ENCODE measurements at regions not wholly inside any gene's neighbourhood (a gene's known extent, or its start where the extent isn't known, plus 50 kb on each side); places are given as distances from the start of the nearest gene placed in this dataset.

DNA sequence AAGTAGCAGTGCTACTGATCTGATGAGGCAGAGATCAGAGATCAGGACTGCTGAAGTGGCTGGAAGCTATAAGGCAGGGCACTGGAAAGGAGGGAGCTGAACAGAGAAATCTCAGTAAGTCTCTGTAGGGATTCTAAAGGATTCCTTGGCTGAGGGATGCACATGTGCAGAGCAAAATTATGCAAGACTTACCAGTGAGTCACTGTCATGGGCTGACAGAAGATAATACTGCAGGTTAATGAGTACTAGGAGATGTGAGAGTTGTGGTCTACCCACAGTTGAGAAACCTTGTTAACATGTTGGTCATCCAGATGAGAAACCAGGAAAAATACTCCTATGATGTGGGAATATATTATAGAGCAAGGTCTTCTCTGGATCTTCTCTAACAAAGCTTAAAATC, 378.1 kb downstream of the HAPSTR1 start:
- DNase-seq (ENCODE audit: low spot score), result no peak

DNA sequence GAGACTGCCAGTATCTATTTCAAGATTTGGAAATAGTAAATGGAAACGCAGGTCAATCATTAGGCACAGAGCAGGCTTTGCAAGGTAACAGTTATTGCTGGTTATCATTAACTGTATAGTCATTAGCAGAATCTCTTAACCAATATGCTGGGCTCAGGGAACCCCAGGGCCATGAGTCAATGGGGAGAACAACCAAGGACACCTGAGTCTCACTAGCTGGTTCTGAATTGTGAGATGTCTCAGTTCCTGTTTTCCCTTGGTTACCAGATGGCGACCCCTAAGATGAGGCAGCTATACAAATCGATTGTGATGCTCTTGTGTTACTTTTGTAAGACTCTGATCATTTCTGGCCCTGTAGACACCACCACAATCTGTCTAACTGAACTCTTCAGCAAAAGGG, 385.3 kb downstream of the HAPSTR1 start:
- DNase-seq (ENCODE audit: low spot score), result no peak

DNA sequence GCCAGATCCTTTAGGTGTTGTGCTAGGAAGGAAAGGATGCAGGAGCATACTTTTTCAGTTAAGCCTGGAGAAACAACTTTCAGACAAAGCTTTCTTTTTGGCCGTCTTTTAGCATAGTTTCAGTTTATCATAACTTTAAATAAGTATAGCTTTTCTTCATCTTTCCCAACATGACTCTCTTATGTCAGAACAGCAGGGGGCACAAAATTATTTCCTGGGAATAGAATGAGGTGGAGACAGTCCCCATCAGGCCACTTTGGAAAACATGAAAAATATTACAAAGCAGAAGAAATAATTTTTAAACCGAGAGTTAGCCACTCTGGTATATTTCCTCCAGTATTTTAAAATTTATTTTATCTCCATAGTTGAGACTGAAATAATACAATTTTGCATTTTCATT, 387.6 kb downstream of the HAPSTR1 start:
- DNase-seq (ENCODE audit: low spot score), result no peak

DNA sequence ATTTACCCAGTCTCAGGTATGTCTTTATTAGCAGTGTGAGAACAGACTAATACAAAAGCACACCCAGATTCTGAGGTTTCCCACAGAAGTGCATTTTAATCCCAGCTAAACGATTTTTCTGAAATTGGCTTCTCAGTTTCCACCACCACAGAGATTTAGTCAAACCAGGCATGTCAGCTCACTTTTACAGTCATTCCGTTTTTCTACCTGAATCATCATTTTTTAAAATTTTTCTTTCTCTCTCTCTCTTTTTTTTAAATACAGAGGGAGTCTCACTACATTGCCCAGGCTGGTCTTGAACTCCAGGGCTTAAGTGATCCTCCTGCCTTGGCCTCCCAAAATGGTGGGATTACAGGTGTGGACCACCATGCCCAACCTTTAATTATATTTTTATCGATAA, 389.1 kb downstream of the HAPSTR1 start:
- no peak for DNase-seq (ENCODE audit: low spot score)

DNA sequence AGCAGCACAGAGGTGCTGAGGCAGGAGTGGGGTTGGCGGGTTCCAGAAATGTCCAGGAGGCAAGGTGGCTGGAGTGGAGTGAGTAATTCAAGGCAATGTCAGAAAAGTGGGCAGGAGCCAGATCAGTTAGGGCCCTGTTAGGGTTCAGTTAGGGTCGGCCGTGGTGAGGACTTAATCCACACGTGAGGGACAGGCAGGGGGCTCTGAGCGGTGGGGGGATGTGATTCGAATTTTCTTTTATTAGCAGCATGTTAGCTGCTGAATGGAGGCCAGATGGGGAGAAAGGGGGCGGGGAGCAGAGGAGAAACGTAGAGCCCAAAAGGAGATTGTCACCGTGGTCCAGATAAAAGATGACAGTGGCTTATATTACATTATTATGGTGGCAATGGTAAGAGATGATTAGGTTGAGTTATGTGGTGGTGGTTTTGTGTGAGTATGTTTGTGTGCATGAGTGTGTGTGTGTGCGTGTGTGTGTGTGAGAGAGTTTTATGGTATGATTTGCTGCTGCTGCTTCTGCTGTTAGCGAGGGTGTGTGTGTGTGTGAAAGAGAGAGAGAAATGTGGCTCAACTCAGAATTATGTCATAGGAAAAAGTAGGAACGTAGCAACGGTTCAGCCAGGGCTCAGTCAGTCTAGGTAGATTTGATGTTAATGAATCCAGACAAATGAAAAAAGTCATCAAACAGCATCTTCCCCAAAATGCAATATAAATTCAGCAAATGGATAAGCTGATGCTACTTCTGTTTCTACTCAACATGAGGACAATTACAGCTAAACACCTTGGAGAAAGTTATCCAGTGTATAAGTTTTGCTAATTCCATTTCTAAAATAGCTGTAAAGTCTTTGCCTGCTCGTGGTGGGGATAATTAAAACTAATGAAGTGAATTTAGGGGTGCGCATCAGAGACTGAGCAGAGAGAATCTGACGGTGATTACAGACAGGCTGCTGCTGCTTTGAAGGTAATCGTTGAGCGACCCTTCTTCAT, 390.6 kb downstream of the HAPSTR1 start:
- no peak for DNase-seq (ENCODE audit: low spot score)

DNA sequence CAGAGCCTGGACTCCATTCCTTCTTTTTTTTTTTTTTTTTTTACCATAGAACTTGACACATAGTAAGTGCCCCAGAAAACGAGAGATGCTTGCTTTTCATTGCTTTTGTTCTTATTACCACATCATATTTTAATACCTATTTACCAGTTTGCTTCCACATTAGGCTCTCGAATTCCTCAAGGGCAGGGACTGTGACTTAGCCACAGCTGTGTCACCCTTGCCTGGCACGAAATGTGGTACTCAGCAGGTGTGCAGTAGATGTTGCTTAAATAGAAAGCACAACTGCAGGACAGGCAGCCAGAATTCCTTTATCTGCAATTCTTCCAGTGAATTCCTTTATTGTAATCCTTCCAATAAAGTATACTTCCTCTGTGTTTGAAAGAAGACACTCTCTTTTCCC, 393.0 kb downstream of the HAPSTR1 start:
- DNase-seq (ENCODE audit: low spot score), result no peak

DNA sequence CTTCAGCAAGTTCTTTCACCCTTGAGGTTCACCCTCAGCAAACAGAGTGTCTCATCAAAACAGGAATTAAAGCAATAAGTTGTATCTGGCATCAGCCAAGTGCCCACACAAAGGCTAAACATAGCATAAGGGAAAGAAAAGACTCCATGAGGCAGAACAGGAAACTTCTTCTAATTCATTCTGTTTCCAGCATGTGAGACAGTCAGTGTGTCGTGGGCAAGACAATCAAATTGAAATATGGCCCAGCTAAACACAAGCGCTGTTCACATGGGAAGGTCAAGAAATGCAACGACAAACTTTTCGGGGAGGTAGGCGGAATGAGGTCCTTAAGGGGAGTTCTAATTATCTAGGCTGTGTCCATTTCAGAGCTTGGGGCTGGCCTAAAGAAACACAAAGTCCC, 393.4 kb downstream of the HAPSTR1 start:
- no peak for DNase-seq (ENCODE audit: low spot score)

DNA sequence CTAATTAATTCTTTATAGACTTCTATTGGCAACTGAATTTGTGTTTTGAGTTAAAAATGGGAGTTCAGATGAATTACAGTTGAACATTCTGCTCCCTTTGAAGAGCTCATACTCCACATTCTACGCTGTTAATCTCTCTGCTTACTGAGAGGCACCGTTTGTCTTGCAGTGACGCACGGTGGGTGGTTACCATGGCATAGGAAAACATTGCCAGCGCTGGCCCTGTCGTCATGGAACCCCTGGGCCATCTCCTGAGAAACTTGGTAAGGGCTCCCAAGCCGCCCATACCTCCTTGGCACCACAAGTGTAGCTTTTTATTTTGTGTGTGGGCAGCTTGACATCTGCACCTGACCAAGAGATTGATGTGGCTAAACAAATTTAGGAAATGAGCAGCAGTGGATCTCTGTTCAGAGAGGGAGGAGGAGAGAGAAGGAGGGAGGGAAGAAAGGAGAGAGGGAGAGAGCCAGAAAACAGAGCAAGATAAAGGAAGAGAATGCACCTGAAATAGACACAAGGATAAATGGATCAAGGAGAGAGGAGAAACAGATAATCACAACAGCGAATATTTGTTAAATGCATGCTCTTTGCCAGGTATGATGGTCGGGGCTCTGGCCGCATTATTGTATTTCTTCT, 398.5 kb downstream of the HAPSTR1 start:
- no peak for DNase-seq (ENCODE audit: low spot score)

DNA sequence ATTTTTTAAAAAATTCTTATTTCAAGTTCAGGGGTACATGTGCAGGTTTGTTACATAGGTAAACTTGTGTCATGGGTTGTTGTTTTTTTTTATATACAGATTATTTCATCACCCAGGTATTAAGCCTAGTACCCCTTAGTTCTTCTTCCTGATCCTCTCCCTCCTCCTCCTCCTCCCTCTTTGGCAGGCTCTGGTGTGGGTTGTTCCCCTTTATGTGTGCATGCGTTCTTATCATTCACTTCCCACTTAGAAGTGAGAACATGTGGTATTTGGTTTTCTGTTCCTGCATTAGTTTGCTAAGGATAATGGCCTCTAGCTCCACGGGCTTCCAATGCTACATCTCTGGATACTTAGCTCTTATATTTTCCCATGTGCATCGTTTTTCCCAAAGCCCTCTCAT, 404.4 kb downstream of the HAPSTR1 start:
- no peak for DNase-seq (ENCODE audit: low spot score)

DNA sequence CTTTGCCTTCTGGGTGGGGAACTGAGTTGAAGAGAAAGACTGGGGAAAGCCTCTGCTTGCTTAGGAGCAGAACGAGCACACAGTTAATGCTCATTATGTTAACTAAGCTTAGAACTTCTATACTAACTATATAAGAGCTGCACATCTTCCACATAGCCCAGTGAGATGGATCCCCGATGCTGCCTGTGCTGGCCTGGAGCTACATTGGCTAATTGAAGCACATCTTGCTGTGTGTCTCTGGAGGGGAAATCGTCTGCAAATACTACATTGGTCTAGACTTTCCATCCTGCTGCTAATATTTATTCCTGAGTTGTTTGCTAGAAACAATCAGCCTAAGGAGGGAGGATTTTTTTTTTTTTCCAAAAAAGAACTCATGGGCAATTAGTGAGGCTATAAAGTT, 406.3 kb downstream of the HAPSTR1 start:
- DNase-seq (ENCODE audit: low spot score), result no peak

DNA sequence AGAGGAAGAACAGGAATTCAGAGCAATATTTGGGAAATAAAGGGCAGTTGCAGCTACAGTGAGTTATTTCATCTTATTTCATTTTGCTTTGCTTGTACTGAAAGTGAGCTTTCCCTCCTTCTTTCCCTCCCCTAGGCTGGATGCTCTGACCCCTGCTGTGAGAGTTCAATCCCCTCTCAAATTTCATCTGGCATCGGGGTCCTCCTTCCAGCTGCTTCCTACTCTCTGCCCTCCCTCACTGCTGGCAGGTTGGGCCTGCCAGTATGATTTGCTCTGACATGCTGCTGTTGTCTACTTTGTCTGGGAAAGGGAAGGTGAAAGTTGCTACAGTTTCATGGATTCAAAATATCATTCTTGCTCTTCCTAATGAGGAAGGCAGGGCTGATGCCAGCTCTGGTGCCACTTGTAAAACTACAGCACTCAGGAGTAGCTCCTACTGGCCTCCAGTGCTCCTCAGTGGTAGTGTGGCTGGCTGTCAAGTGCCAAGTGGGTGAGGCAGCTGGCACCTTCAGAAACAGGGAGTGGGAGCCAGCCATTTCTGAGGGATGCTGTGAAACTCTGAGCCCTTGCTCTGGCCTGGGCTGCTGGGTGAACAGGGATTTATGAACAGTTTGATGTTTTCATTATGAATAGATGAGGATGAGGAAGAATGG, 408.6 kb downstream of the HAPSTR1 start:
- no peak for DNase-seq (ENCODE audit: low spot score)

DNA sequence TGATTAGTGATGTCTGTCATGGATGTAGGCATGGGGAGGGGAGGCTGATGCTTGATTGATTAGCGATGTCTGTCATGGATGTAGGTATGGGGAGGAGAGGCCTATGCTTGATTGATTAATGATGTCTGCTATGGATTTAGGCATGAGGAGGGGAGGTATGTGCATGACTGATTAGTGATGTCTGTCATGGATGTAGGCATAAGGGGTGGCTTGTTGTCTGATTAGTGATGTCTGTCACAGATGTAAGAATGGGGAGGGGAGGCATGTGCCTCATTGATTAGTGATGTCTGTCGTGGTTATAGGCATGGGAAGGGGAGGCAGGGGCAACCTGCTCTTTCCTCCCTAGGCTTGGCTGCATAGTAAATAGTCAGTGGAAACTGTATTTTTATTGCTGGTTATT, 409.4 kb downstream of the HAPSTR1 start:
- DNase-seq (ENCODE audit: low spot score), result no peak

DNA sequence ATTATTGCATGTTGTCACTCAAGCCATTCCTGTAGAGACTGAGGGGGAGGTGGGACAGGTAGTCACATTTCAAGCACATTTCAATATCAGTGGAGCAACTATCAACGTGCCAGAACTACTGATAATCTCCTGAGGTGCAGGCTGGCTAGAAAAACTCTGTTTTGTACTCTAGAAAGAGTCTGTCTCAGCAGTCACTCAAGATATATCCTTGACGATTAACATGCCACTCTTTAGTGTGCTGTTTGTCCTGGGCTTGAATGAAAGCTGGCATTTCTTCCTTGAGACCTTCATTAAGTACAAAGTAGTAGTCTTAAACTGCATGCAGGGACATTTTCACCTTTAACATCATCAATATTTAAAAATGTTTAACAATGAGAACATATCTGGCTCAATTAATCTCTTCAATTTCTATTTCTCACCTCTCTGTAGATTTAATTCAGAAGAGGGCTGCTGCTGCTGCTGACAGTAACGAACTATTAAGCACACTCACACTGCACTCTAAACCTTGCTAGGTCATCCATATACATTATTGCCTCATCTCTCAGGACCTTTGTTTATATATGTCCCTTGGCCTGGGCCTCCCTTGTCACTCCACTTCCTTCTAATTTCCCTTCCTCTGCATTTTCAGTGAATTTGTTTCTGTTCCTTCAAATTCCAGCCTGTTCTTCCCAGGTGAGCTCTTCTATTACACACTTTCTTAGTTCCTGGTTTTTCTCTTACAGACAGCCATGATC, 412.0 kb downstream of the HAPSTR1 start:
- no peak for DNase-seq (ENCODE audit: low spot score)

DNA sequence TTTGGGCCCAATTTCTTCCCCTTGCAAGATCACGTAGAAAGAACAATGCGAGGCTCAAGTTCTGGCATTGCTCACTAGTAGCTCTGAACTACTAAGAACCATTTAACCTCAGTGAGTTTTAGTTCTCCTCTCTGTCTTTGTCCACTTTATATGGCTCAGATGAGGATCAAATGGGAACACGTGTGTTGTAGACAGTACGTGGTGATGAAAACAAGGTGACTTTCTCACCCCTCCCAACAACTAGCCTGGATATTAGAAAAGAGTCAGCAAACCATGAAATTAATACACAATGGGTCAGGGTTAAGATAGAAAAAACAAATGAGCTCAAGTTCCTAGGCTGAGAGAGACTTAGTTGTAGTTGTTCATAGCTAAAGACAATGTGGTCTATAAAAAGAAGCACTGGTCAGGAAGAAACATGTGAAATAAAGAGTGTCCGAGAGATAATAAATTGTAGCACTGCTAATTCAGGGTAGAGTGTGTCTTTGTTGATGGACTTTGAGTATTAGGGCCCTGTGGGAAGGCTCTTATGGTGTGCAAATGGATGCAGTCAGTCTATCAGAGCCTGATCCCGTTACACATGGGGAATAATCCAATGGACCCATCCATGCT, 417.0 kb downstream of the HAPSTR1 start:
- DNase-seq (ENCODE audit: low spot score), result no peak

DNA sequence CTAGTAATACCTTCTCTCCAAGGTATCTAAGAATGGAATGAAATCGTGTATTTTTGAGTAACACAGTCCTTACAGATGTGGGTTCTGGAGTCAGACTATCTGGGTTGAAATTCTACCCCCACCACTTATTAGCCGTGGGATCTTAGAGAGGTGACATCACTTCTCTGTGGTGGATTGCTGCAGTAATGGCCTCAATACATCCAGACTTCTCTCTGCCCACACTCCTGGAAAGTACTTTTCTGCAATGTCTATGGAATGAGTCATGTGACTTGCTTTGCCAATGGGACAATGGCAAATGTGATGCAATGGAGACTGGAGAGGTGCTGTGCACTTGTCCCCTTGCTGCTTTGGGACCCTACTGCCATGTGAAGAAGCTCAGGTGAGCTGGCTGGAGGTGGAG, 418.2 kb downstream of the HAPSTR1 start:
- DNase-seq (ENCODE audit: low spot score), result no peak

DNA sequence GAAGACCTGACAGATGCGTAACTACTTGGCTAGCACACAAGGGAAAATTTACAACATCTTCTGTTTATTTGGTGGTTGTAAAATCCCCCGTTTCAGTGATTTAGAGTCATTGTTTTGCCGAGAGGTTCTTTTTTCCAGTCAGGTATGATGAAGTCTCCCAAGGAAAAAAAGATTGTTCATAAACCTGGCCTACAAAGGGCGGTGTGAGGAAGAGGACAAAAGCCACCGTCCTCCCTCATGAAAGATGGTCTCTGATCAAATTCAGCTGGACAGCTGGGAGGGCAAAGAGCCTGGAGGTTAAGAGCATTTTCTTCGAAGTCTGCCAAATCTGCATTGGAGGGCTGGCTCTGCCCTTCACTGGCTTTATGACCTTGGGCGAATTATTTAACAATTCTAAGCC, 419.9 kb downstream of the HAPSTR1 start:
- no peak for DNase-seq (ENCODE audit: low spot score)

DNA sequence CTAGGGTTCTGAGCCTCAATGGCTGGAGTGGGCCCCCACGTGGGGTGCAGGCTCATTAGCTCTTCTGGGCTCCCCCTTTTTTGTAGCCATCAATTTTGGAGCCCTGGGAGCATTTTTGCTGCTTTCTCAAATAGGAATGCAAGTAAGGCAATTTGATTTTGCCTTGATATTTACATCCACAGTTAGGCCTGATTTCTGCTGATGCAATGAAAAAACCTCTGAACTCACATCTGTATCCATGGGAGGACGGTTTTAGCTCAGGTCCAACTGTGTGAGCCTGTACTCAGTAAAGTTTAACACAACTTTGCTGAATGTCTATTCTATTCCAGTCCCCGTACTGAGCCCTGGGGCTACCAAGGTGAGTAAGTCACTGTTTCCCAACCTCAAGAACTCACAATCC, 425.0 kb downstream of the HAPSTR1 start:
- DNase-seq (ENCODE audit: low spot score), result no peak

DNA sequence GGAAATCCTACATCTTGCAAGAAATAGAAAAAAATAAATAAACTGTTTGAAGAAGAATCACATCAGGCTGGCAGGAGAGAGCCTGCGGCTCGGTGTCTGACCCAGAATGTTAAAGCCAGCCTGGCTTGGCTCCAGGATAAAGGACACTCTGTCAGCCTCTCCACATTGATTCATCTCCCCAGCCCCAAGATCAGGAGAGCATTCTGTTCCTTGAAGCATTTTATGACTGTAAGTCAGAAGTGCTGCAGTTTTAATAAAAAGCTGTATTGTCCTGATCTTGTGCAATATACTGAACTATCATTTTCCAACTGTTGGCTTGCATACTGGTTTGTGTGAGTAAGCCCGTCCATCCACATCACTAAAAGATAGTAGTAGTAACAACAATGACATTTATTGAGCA, 426.6 kb downstream of the HAPSTR1 start:
- no peak for DNase-seq (ENCODE audit: low spot score)

DNA sequence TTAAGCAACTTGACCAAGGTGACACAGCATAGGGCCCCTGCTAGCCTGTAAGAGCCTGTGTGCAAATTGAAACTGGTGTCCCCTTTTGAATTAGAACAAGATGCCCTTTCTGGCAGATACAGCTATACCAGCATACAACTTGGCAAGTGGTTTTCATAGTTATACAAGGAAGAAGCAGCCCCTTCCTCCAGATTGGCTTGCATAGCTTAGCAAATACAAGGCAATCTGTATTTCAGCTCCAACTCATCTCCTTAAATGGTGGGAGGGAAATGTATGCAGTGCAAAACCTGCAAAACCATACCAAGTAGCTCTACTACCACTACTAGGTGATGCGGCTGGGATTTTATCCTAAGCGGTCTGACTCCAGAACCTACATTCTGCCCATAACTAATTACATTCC, 427.1 kb downstream of the HAPSTR1 start:
- DNase-seq (ENCODE audit: low spot score), result no peak

DNA sequence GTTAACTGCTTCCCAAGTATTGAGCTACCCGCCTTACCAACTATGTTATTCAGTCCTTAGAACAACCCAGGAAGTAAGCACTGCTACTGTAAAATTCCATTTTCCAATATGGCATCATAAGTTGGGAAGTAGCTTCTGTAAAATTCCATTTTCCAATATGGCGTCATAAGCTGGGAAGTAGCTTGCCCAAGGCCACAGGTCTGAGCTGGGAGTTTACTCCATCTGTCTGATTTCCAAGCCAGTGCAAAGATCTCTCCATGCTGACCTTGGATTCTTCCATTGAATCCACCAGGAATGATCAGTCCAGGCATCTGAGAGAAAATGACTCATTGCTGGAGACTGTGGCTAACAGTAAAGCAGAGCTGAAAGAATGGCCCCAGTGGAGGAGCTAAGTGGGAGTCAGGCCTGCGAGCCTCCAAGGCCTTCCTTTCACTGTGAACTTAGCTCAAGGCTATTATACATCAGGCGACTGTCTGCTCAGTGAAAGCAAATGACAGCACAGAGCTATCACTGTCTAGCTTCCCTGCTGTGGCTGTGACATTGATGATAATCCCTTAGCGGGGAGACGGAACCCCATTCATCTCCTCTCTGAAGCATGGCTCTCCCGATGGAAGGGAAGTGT, 430.4 kb downstream of the HAPSTR1 start:
- no peak for DNase-seq (ENCODE audit: low spot score)

DNA sequence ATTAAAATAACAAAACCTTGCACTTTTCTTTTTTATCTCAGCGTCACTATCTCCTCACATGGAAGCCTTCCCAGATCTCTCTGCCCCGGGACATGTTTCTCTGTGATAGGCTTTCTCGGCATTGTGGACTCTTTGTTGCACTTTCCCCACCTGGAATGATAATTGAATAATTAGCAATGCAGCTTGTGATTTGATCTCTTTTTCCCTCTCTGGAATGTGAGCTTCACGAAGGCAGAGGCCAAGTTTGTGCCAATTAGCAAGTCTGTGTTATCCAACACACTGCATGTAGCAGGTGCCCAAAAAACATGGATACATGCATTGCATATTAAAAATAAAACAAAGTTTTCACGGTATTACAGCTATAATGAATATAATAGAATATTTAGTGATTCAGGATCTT, 431.2 kb downstream of the HAPSTR1 start:
- DNase-seq (ENCODE audit: low spot score), result no peak

DNA sequence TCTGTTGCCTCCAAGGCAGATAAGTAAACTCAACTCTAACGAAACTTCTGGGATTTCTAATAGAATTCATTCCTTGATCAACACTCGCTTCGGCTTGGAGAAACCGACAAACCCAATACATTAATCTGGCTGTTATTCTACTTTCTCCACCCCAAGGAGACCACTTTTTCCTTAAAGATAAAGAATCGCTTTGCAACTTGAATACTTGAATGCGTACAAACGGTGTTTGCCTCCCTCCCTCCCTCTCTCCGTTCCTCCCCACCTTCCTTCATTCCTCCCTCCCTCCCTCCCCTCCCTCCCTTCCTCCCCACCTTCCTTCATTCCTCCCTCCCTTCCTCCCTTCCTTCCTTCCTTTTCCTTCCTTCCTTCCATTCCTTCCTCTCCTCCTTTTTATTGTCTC, 432.6 kb downstream of the HAPSTR1 start:
- DNase-seq (ENCODE audit: low spot score), result no peak
